KBM-7 (cell line): ENCODE measurements at regions not wholly inside any gene's neighbourhood (a gene's known extent, or its start where the extent isn't known, plus 50 kb on each side); places are given as distances from the start of the nearest gene placed in this dataset.
"Not testable (repeated sequence)": the region's sequence is repeated elsewhere in the genome, so short reads cannot be mapped to it uniquely, and the experiment has no call there.

Experiments
- DNase-seq: peaks from one replicate; pipeline ENCODE4 v3.0.0-alpha.2; 2015
- in situ Hi-C: fragments of 300-500 bp; cut with MboI; formaldehyde crosslinking; loops from 2 replicates; pipeline ENCODE4 v1.14.3; 2020; ENCODE audit warnings: low sequenced_read_pairs, low pct_unique_long_range_greater_than_20kb, mixed read lengths

- DNase-seq, result no peak
- in situ Hi-C loops, result no loop called here
Observed at GRCh38 chr2:242013771-242014170, 144.2 kb downstream of the RTP5 start.

- no peak for DNase-seq
- in situ Hi-C loops, result no loop called here
Observed at GRCh38 chr2:242015108-242016065, 145.9 kb downstream of the RTP5 start.

- in situ Hi-C loops, result no loop called here
- DNase-seq, result no peak
Observed at GRCh38 chr2:242017086-242017485, 147.6 kb downstream of the RTP5 start.

- in situ Hi-C loops, result not testable (repeated sequence)
Observed at GRCh38 chr2:242018416-242018815, 148.9 kb downstream of the RTP5 start.

GRCh38 chr2:242019344-242019743, 149.8 kb downstream of the RTP5 start:
- no peak for DNase-seq
- in situ Hi-C loops, result no loop called here

More at GRCh38 chr2:242018416-242018815, 148.9 kb downstream of the RTP5 start:
- DNase-seq, result not testable (repeated sequence)

GRCh38 chr2:242020196-242021004, 150.9 kb downstream of the RTP5 start:
- in situ Hi-C loops, result no loop called here
- DNase-seq, result peak; percentile 59

GRCh38 chr2:242022550-242023290, 153.2 kb downstream of the RTP5 start:
- no peak for DNase-seq
- in situ Hi-C loops, result no loop called here

- no peak for DNase-seq
- in situ Hi-C loops, result no loop called here
Observed at GRCh38 chr2:242024751-242025355, 155.3 kb downstream of the RTP5 start.

GRCh38 chr2:242027676-242028450, 158.3 kb downstream of the RTP5 start:
- no peak for DNase-seq
- in situ Hi-C loops, result no loop called here

GRCh38 chr2:242029422-242030225, 160.1 kb downstream of the RTP5 start:
- no peak for DNase-seq
- in situ Hi-C loops, result no loop called here

GRCh38 chr2:242030226-242030575, 160.7 kb downstream of the RTP5 start:
- DNase-seq, result no peak
- in situ Hi-C loops, result no loop called here

GRCh38 chr2:242030858-242031257, 161.3 kb downstream of the RTP5 start:
- in situ Hi-C loops, result no loop called here
- DNase-seq, result no peak

- in situ Hi-C loops, result no loop called here
- DNase-seq, result peak; percentile 64
Observed at GRCh38 chr2:242031481-242032019, 162.0 kb downstream of the RTP5 start.

- no peak for DNase-seq
- in situ Hi-C loops, result no loop called here
Observed at GRCh38 chr2:242032780-242033656, 163.5 kb downstream of the RTP5 start.

GRCh38 chr2:242034138-242034537, 164.6 kb downstream of the RTP5 start:
- in situ Hi-C loops, result no loop called here
- no peak for DNase-seq

- DNase-seq, result no peak
- in situ Hi-C loops, result no loop called here
Observed at GRCh38 chr2:242034996-242035814, 165.7 kb downstream of the RTP5 start.
